ENCODE measurements at regions not wholly inside any gene's neighbourhood (a gene's known extent, or its start where the extent isn't known, plus 50 kb on each side); places are given as distances from the start of the nearest gene placed in this dataset.

- Mint-ChIP-seq H3K27ac (no peak overlapping the region), H3K36me3 (ENCODE audit: low read depth) (no peaks in the 10 kb centered on the region), H3K9me3 (no peaks in the 10 kb centered on the region), H3K27me3 (ENCODE audit: low read depth) (peaks cover 4% of the 10 kb centered on the region), H3K4me1 (ENCODE audit: low read depth) (no peaks in the 10 kb centered on the region), H3K4me3 (ENCODE audit: low read depth) (no peak overlapping the region)
- DNase-seq (ENCODE audit: low spot score) = no peak
- intact Hi-C loops (cut with micrococcal nuclease) = no loop called here
These were observed 103.4 kb downstream of the IL20RB start for GRCh38 chr3:137061186-137061585.

GRCh38 chr3:137062250-137062649 is 104.5 kb downstream of the IL20RB start:
- intact Hi-C loops (cut with micrococcal nuclease) = no loop called here
- DNase-seq (ENCODE audit: low spot score) = no peak
- Mint-ChIP-seq H3K9me3 (no peaks in the 10 kb centered on the region), H3K36me3 (ENCODE audit: low read depth) (no peaks in the 10 kb centered on the region), H3K4me3 (ENCODE audit: low read depth) (no peak overlapping the region), H3K4me1 (ENCODE audit: low read depth) (no peaks in the 10 kb centered on the region), H3K27ac (no peak overlapping the region), H3K27me3 (ENCODE audit: low read depth) (peaks cover 4% of the 10 kb centered on the region)

- Mint-ChIP-seq H3K9me3 (no peaks in the 10 kb centered on the region), H3K27me3 (ENCODE audit: low read depth) (peaks cover 4% of the 10 kb centered on the region), H3K4me1 (ENCODE audit: low read depth) (no peaks in the 10 kb centered on the region), H3K36me3 (ENCODE audit: low read depth) (no peaks in the 10 kb centered on the region), H3K27ac (no peak overlapping the region), H3K4me3 (ENCODE audit: low read depth) (no peak overlapping the region)
- DNase-seq (ENCODE audit: low spot score) = no peak
- intact Hi-C loops (cut with micrococcal nuclease) = no loop called here
These were observed 107.6 kb downstream of the IL20RB start for GRCh38 chr3:137065381-137065780.

- H3K27ac Mint-ChIP-seq = no peak overlapping the region
- DNase-seq (ENCODE audit: low spot score) = no peak
- intact Hi-C loops (cut with micrococcal nuclease) = no loop called here
- H3K36me3 Mint-ChIP-seq (ENCODE audit: low read depth) = no peaks in the 10 kb centered on the region
- H3K4me3 Mint-ChIP-seq (ENCODE audit: low read depth) = no peak overlapping the region
- no peaks in the 10 kb centered on the region for H3K4me1 Mint-ChIP-seq (ENCODE audit: low read depth)
- H3K27me3 Mint-ChIP-seq (ENCODE audit: low read depth) = peaks cover 2% of the 10 kb centered on the region
- no peaks in the 10 kb centered on the region for H3K9me3 Mint-ChIP-seq
These were observed 108.3 kb downstream of the IL20RB start for GRCh38 chr3:137066092-137066491.

- Mint-ChIP-seq H3K4me3 (ENCODE audit: low read depth) (no peak overlapping the region), H3K36me3 (ENCODE audit: low read depth) (no peaks in the 10 kb centered on the region), H3K4me1 (ENCODE audit: low read depth) (no peaks in the 10 kb centered on the region), H3K27me3 (ENCODE audit: low read depth) (peaks cover 2% of the 10 kb centered on the region), H3K9me3 (no peaks in the 10 kb centered on the region), H3K27ac (no peak overlapping the region)
- no peak for DNase-seq (ENCODE audit: low spot score)
- intact Hi-C loops (cut with micrococcal nuclease) = no loop called here
These were observed 113.3 kb downstream of the IL20RB start for GRCh38 chr3:137071104-137071503.

- H3K36me3 Mint-ChIP-seq (ENCODE audit: low read depth) = no peaks in the 10 kb centered on the region
- no peak overlapping the region for H3K27ac Mint-ChIP-seq
- no peak for DNase-seq (ENCODE audit: low spot score)
- H3K4me3 Mint-ChIP-seq (ENCODE audit: low read depth) = no peak overlapping the region
- no peaks in the 10 kb centered on the region for H3K9me3 Mint-ChIP-seq
- H3K4me1 Mint-ChIP-seq (ENCODE audit: low read depth) = no peaks in the 10 kb centered on the region
- intact Hi-C loops (cut with micrococcal nuclease) = no loop called here
- peaks cover 6% of the 10 kb centered on the region for H3K27me3 Mint-ChIP-seq (ENCODE audit: low read depth)
These were observed 117.2 kb downstream of the IL20RB start for GRCh38 chr3:137075020-137075419.

GRCh38 chr3:137078040-137078439 is 120.3 kb downstream of the IL20RB start:
- intact Hi-C loops (cut with micrococcal nuclease) = no loop called here

GRCh38 chr3:137079571-137079970 is 121.8 kb downstream of the IL20RB start:
- no peaks in the 10 kb centered on the region for H3K4me1 Mint-ChIP-seq (ENCODE audit: low read depth)
- H3K27ac Mint-ChIP-seq = no peak overlapping the region

More at GRCh38 chr3:137078040-137078439, 120.3 kb downstream of the IL20RB start:
- Mint-ChIP-seq H3K27me3 (ENCODE audit: low read depth) (peaks cover 10% of the 10 kb centered on the region), H3K36me3 (ENCODE audit: low read depth) (no peaks in the 10 kb centered on the region), H3K9me3 (no peaks in the 10 kb centered on the region), H3K4me3 (ENCODE audit: low read depth) (no peak overlapping the region), H3K27ac (no peak overlapping the region), H3K4me1 (ENCODE audit: low read depth) (no peaks in the 10 kb centered on the region)
- DNase-seq (ENCODE audit: low spot score) = no peak

GRCh38 chr3:137081711-137082110 is 123.9 kb downstream of the IL20RB start:
- peaks cover 12% of the 10 kb centered on the region for H3K27me3 Mint-ChIP-seq (ENCODE audit: low read depth)
- intact Hi-C loops (cut with micrococcal nuclease) = no loop called here

More at GRCh38 chr3:137079571-137079970, 121.8 kb downstream of the IL20RB start:
- no peak for DNase-seq (ENCODE audit: low spot score)
- intact Hi-C loops (cut with micrococcal nuclease) = no loop called here
- no peak overlapping the region for H3K4me3 Mint-ChIP-seq (ENCODE audit: low read depth)
- no peaks in the 10 kb centered on the region for H3K9me3 Mint-ChIP-seq
- H3K36me3 Mint-ChIP-seq (ENCODE audit: low read depth) = no peaks in the 10 kb centered on the region
- H3K27me3 Mint-ChIP-seq (ENCODE audit: low read depth) = peaks cover 12% of the 10 kb centered on the region

GRCh38 chr3:137082763-137083162 is 125.0 kb downstream of the IL20RB start:
- no peak overlapping the region for H3K27ac Mint-ChIP-seq
- no peak overlapping the region for H3K4me3 Mint-ChIP-seq (ENCODE audit: low read depth)
- H3K27me3 Mint-ChIP-seq (ENCODE audit: low read depth) = peaks cover 18% of the 10 kb centered on the region
- no peaks in the 10 kb centered on the region for H3K36me3 Mint-ChIP-seq (ENCODE audit: low read depth)
- DNase-seq (ENCODE audit: low spot score) = no peak
- H3K4me1 Mint-ChIP-seq (ENCODE audit: low read depth) = no peaks in the 10 kb centered on the region
- intact Hi-C loops (cut with micrococcal nuclease) = no loop called here
- no peaks in the 10 kb centered on the region for H3K9me3 Mint-ChIP-seq

More at GRCh38 chr3:137081711-137082110, 123.9 kb downstream of the IL20RB start:
- H3K27ac Mint-ChIP-seq = no peak overlapping the region
- no peak overlapping the region for H3K4me3 Mint-ChIP-seq (ENCODE audit: low read depth)
- DNase-seq (ENCODE audit: low spot score) = no peak
- H3K36me3 Mint-ChIP-seq (ENCODE audit: low read depth) = no peaks in the 10 kb centered on the region
- no peaks in the 10 kb centered on the region for H3K4me1 Mint-ChIP-seq (ENCODE audit: low read depth)
- no peaks in the 10 kb centered on the region for H3K9me3 Mint-ChIP-seq

- H3K27ac Mint-ChIP-seq = no peak overlapping the region
- intact Hi-C loops (cut with micrococcal nuclease) = no loop called here
- no peak overlapping the region for H3K4me3 Mint-ChIP-seq (ENCODE audit: low read depth)
- no peaks in the 10 kb centered on the region for H3K36me3 Mint-ChIP-seq (ENCODE audit: low read depth)
- peaks cover 15% of the 10 kb centered on the region for H3K27me3 Mint-ChIP-seq (ENCODE audit: low read depth)
- H3K4me1 Mint-ChIP-seq (ENCODE audit: low read depth) = no peaks in the 10 kb centered on the region
- no peaks in the 10 kb centered on the region for H3K9me3 Mint-ChIP-seq
- no peak for DNase-seq (ENCODE audit: low spot score)
These were observed 125.5 kb downstream of the IL20RB start for GRCh38 chr3:137083332-137083731.

GRCh38 chr3:137084586-137084985 is 126.8 kb downstream of the IL20RB start:
- Mint-ChIP-seq H3K36me3 (ENCODE audit: low read depth) (no peaks in the 10 kb centered on the region), H3K27me3 (ENCODE audit: low read depth) (peaks cover 15% of the 10 kb centered on the region), H3K27ac (no peak overlapping the region), H3K4me3 (ENCODE audit: low read depth) (no peak overlapping the region), H3K4me1 (ENCODE audit: low read depth) (no peaks in the 10 kb centered on the region), H3K9me3 (no peaks in the 10 kb centered on the region)
- intact Hi-C loops (cut with micrococcal nuclease) = no loop called here
- DNase-seq (ENCODE audit: low spot score) = no peak

- no peak for DNase-seq (ENCODE audit: low spot score)
- no peaks in the 10 kb centered on the region for H3K4me1 Mint-ChIP-seq (ENCODE audit: low read depth)
- no peaks in the 10 kb centered on the region for H3K36me3 Mint-ChIP-seq (ENCODE audit: low read depth)
- H3K4me3 Mint-ChIP-seq (ENCODE audit: low read depth) = no peak overlapping the region
- no peak overlapping the region for H3K27ac Mint-ChIP-seq
- peaks cover 7% of the 10 kb centered on the region for H3K27me3 Mint-ChIP-seq (ENCODE audit: low read depth)
- H3K9me3 Mint-ChIP-seq = no peaks in the 10 kb centered on the region
- intact Hi-C loops (cut with micrococcal nuclease) = no loop called here
These were observed 139.6 kb downstream of the IL20RB start for GRCh38 chr3:137097386-137097785.

GRCh38 chr3:137097852-137098251 is 140.1 kb downstream of the IL20RB start:
- Mint-ChIP-seq H3K27ac (no peak overlapping the region), H3K36me3 (ENCODE audit: low read depth) (no peaks in the 10 kb centered on the region), H3K9me3 (no peaks in the 10 kb centered on the region), H3K4me1 (ENCODE audit: low read depth) (no peaks in the 10 kb centered on the region), H3K27me3 (ENCODE audit: low read depth) (peaks cover 7% of the 10 kb centered on the region), H3K4me3 (ENCODE audit: low read depth) (no peak overlapping the region)
- intact Hi-C loops (cut with micrococcal nuclease) = no loop called here
- DNase-seq (ENCODE audit: low spot score) = no peak

Data from activated T-helper 2 cell treated with anti-CD3 and anti-CD28 coated beads, Interferon-gamma antibody, Interleukin-2, Interleukin-4, amounts not matched to agents 10 μg/mL and 5 μg/mL and 100 μg/mL, durations not matched to agents 14 hours and 24 hours and 36 hours (primary cell).